ENCODE measurements at regions not wholly inside any gene's neighbourhood (a gene's known extent, or its start where the extent isn't known, plus 50 kb on each side); places are given as distances from the start of the nearest gene placed in this dataset.

GRCh38 chr2:5067816-5068215 is 624.4 kb upstream of the SOX11 start:
- Mint-ChIP-seq H3K4me3 (ENCODE audit: unreplicated experiment) (no peak overlapping the region), H3K4me1 (ENCODE audit: insufficient read depth, unreplicated experiment) (peaks cover 12% of the 10 kb centered on the region), H3K9me3 (ENCODE audit: unreplicated experiment) (no peaks in the 10 kb centered on the region), H3K36me3 (ENCODE audit: insufficient read depth, unreplicated experiment) (no peaks in the 10 kb centered on the region), H3K27ac (ENCODE audit: low read depth, unreplicated experiment) (no peak overlapping the region), H3K27me3 (ENCODE audit: insufficient read depth, unreplicated experiment) (no peaks in the 10 kb centered on the region)
- ChIA-PET CTCF (interaction anchor here (0.7 to 1.3 kb wide), 3 partner anchors 14 to 353 kb away, joined by 3 read pairs; no protein-coding TSS in a partner anchor), POLR2A (no interaction called here)
- TF ChIP-seq, protein P1, sequence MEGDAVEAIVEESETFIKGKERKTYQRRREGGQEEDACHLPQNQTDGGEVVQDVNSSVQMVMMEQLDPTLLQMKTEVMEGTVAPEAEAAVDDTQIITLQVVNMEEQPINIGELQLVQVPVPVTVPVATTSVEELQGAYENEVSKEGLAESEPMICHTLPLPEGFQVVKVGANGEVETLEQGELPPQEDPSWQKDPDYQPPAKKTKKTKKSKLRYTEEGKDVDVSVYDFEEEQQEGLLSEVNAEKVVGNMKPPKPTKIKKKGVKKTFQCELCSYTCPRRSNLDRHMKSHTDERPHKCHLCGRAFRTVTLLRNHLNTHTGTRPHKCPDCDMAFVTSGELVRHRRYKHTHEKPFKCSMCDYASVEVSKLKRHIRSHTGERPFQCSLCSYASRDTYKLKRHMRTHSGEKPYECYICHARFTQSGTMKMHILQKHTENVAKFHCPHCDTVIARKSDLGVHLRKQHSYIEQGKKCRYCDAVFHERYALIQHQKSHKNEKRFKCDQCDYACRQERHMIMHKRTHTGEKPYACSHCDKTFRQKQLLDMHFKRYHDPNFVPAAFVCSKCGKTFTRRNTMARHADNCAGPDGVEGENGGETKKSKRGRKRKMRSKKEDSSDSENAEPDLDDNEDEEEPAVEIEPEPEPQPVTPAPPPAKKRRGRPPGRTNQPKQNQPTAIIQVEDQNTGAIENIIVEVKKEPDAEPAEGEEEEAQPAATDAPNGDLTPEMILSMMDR (IDR thresholded peaks at IDR 0.05; ENCODE audit: unreplicated experiment) = no peak
- no peak for DNase-seq (ENCODE audit: unreplicated experiment)
- intact Hi-C loops (cut with micrococcal nuclease) = no loop called here
- no TSS peak for BruUV-seq (replicated peaks)

DNA sequence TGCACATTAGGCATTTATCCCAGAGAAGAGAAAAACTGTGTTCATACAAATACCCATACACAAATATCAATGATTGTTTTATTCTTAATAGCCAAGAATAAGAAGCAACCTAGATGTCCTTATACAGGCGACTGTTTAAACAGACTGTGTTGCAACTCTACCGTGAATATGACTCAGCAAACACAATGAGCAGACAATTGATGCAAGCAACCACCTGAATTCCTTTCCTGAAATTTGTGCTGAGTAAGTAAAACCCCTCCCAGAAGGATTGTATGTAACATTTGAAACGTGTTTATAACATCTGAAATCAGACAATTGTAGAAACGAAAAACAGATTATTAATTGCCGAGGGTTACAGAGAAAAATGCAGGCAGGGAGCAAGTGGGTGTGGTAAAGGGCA is 621.9 kb upstream of the SOX11 start:
- intact Hi-C loops (cut with micrococcal nuclease) = no loop called here
- H3K27me3 Mint-ChIP-seq (ENCODE audit: insufficient read depth, unreplicated experiment) = no peaks in the 10 kb centered on the region
- no peaks in the 10 kb centered on the region for H3K9me3 Mint-ChIP-seq (ENCODE audit: unreplicated experiment)
- H3K4me3 Mint-ChIP-seq (ENCODE audit: unreplicated experiment) = peak overlapping the region; percentile 37
- peak overlapping the region; percentile 59 for H3K27ac Mint-ChIP-seq (ENCODE audit: low read depth, unreplicated experiment)
- CTCF ChIA-PET = interaction anchor here (0.6 to 0.9 kb wide), 2 partner anchors 9 to 74 kb away, joined by 3 read pairs; no protein-coding TSS in a partner anchor
- H3K36me3 Mint-ChIP-seq (ENCODE audit: insufficient read depth, unreplicated experiment) = no peaks in the 10 kb centered on the region
- H3K4me1 Mint-ChIP-seq (ENCODE audit: insufficient read depth, unreplicated experiment) = peaks cover 12% of the 10 kb centered on the region
- POLR2A ChIA-PET = no interaction called here
- DNase-seq (ENCODE audit: unreplicated experiment) = peak; percentile 83
- TF ChIP-seq, protein P1 (IDR thresholded peaks at IDR 0.05; ENCODE audit: unreplicated experiment) = no peak
- BruUV-seq (replicated peaks) = no TSS peak

- ChIA-PET POLR2A (interaction anchor here (0.8 kb wide), 1 partner anchor 11 kb away, joined by 5 read pairs; no protein-coding TSS in a partner anchor), CTCF (interaction anchor here (0.7 kb wide), 1 partner anchor 35 kb away, joined by 3 read pairs; no protein-coding TSS in a partner anchor)
- no peaks in the 10 kb centered on the region for H3K9me3 Mint-ChIP-seq (ENCODE audit: unreplicated experiment)
- H3K4me1 Mint-ChIP-seq (ENCODE audit: insufficient read depth, unreplicated experiment) = peaks cover 16% of the 10 kb centered on the region
- BruUV-seq (replicated peaks) = no TSS peak
- no peak overlapping the region for H3K27ac Mint-ChIP-seq (ENCODE audit: low read depth, unreplicated experiment)
- H3K27me3 Mint-ChIP-seq (ENCODE audit: insufficient read depth, unreplicated experiment) = no peaks in the 10 kb centered on the region
- no peak for DNase-seq (ENCODE audit: unreplicated experiment)
- no peak overlapping the region for H3K4me3 Mint-ChIP-seq (ENCODE audit: unreplicated experiment)
- TF ChIP-seq, protein P1 (IDR thresholded peaks at IDR 0.05; ENCODE audit: unreplicated experiment) = no peak
- intact Hi-C loops (cut with micrococcal nuclease) = no loop called here
- no peaks in the 10 kb centered on the region for H3K36me3 Mint-ChIP-seq (ENCODE audit: insufficient read depth, unreplicated experiment)
These were observed 617.5 kb upstream of the SOX11 start for GRCh38 chr2:5074733-5075132.

GRCh38 chr2:5076599-5076998 is 615.6 kb upstream of the SOX11 start:
- no peaks in the 10 kb centered on the region for H3K36me3 Mint-ChIP-seq (ENCODE audit: insufficient read depth, unreplicated experiment)
- no peaks in the 10 kb centered on the region for H3K9me3 Mint-ChIP-seq (ENCODE audit: unreplicated experiment)
- BruUV-seq (replicated peaks) = no TSS peak
- H3K4me1 Mint-ChIP-seq (ENCODE audit: insufficient read depth, unreplicated experiment) = peaks cover 6% of the 10 kb centered on the region
- TF ChIP-seq, protein P1 (IDR thresholded peaks at IDR 0.05; ENCODE audit: unreplicated experiment) = no peak
- no peak overlapping the region for H3K4me3 Mint-ChIP-seq (ENCODE audit: unreplicated experiment)
- POLR2A ChIA-PET = no interaction called here
- H3K27me3 Mint-ChIP-seq (ENCODE audit: insufficient read depth, unreplicated experiment) = no peaks in the 10 kb centered on the region
- intact Hi-C loops (cut with micrococcal nuclease) = no loop called here
- H3K27ac Mint-ChIP-seq (ENCODE audit: low read depth, unreplicated experiment) = peak overlapping the region; percentile 49
- peak; percentile 4 for DNase-seq (ENCODE audit: unreplicated experiment)
- CTCF ChIA-PET = interaction anchor here (0.8 kb wide), 1 partner anchor 141 kb away, joined by 3 read pairs; no protein-coding TSS in a partner anchor
